Vagina (tissue), 2 donors: ENCODE measurements at regions not wholly inside any gene's neighbourhood (a gene's known extent, or its start where the extent isn't known, plus 50 kb on each side); places are given as distances from the start of the nearest gene placed in this dataset.

Source experiments
- POLR2AphosphoS5 ChIP-seq, 2 donors: sonication (generic); formaldehyde crosslinking; IDR thresholded peaks; one replicate each; pipeline ENCODE4 v1.9.0; 2017; ENCODE audit warnings: antibody characterized with exemption in 2 of 2, mild to moderate bottlenecking in 2 of 2, low read depth in 1 of 2; ENCODE audit not compliant: insufficient read depth in 1 of 2
- TF ChIP-seq, protein P1 (sequence below), 3 experiments: fragments of 450-650 bp in 2 of 3; fragments of 200-600 bp in 1 of 3; sonication (generic) in 1 of 3; IDR thresholded peaks; one replicate each; pipeline ENCODE4 v1.5.1; 2017 to 2019; ENCODE audit warnings: antibody characterized with exemption in 3 of 3, mild to moderate bottlenecking in 2 of 3, moderate library complexity in 2 of 3

DNA sequence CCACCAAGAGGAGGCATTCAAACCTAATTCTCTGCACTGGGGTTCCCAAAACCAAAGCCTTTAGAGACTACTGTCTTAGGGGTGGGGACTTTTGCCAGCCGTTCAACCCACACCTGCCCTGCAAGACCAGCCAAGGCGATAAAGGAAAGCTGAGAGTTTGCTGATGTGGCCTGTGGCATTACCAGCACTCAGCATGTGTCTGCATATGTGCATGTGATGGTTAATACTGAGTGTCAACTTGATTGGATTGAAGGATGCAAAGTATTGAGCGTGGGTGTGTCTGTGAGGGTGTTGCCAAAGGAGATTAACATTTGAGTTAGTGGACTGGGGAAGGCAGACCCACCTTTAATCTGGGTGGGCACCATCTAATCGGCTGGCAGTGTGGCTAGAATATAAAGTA lies 474.2 kb downstream of the MED10 start:
- no peak for TF ChIP-seq POLR2AphosphoS5 (IDR thresholded peaks at IDR 0.05; ENCODE audit: insufficient read depth in 1 of 2, low read depth in 1 of 2)
- TF ChIP-seq, protein P1, sequence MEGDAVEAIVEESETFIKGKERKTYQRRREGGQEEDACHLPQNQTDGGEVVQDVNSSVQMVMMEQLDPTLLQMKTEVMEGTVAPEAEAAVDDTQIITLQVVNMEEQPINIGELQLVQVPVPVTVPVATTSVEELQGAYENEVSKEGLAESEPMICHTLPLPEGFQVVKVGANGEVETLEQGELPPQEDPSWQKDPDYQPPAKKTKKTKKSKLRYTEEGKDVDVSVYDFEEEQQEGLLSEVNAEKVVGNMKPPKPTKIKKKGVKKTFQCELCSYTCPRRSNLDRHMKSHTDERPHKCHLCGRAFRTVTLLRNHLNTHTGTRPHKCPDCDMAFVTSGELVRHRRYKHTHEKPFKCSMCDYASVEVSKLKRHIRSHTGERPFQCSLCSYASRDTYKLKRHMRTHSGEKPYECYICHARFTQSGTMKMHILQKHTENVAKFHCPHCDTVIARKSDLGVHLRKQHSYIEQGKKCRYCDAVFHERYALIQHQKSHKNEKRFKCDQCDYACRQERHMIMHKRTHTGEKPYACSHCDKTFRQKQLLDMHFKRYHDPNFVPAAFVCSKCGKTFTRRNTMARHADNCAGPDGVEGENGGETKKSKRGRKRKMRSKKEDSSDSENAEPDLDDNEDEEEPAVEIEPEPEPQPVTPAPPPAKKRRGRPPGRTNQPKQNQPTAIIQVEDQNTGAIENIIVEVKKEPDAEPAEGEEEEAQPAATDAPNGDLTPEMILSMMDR (IDR thresholded peaks at IDR 0.05): no peak
